Panc1 (cell line): ENCODE measurements at regions not wholly inside any gene's neighbourhood (a gene's known extent, or its start where the extent isn't known, plus 50 kb on each side); places are given as distances from the start of the nearest gene placed in this dataset.

ENCODE experiments used
- POLR2AphosphoS5 ChIP-seq: IDR thresholded peaks from 2 replicates; pipeline ENCODE4 v1.6.1; 2012; ENCODE audit warnings: mild to moderate bottlenecking, low read depth, low read length, moderate library complexity
- TF ChIP-seq, protein P1 (sequence below), 2 experiments: IDR thresholded peaks; 2 replicates each; pipeline ENCODE4 v1.6.1; 2011 to 2012; ENCODE audit warnings: low read depth in 2 of 2, control low read depth in 1 of 2, low read length in 1 of 2, mild to moderate bottlenecking in 1 of 2, moderate library complexity in 1 of 2; ENCODE audit not compliant: insufficient read depth in 1 of 2
- TF ChIP-seq, protein P2 (sequence below): fragments of 450-650 bp; IDR thresholded peaks from 2 replicates; pipeline ENCODE4 v1.5.1; 2017; ENCODE audit warnings: mild to moderate bottlenecking

DNA sequence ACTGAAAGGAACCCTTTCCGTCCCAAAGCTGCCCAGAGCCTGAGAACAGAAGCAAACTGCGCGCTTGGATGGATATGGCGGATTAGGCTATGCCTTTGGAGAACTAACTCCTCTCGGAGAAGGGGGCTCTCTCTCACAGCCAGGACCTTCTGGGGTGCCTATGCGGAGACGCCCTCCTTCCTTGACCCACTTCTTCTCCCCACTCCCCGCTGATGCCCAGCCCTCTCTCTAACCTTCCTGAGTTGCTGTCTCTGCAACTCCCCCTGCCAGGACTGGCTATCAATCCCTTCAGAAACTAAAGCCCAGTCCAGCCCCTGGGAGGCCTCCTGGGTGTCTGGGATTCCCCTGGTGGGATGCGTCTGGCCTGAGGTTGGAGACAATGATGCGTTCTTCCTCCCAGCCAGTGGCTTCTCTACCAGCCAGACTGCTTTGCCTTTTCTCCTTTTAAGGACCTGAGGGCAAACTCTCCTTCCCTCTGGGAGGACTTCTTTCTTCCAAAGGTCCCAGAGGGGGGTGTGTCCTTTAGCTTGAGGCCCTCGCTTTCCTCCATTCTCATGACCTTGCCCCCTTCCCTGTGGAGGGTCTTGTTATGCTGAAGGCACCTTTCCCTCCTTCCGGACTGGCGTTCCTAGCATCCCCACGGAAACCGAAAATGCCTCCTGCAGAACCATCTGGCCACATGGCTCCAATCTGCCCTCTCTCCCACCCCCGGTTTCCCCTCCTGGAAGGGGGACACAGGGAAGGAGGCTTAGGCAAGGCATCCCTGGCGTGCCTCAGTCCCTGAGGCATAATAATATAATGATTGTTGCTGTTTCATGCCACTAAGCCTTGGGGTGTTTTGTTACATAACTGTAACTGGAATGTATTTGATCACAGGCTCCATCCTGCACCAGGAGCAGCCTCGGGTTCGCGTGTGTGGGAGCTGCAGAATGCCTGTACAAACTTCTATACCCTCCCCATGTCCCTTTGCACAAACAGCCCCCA, 63.4 kb upstream of the C15orf39 start:
- TF ChIP-seq, protein P1, sequence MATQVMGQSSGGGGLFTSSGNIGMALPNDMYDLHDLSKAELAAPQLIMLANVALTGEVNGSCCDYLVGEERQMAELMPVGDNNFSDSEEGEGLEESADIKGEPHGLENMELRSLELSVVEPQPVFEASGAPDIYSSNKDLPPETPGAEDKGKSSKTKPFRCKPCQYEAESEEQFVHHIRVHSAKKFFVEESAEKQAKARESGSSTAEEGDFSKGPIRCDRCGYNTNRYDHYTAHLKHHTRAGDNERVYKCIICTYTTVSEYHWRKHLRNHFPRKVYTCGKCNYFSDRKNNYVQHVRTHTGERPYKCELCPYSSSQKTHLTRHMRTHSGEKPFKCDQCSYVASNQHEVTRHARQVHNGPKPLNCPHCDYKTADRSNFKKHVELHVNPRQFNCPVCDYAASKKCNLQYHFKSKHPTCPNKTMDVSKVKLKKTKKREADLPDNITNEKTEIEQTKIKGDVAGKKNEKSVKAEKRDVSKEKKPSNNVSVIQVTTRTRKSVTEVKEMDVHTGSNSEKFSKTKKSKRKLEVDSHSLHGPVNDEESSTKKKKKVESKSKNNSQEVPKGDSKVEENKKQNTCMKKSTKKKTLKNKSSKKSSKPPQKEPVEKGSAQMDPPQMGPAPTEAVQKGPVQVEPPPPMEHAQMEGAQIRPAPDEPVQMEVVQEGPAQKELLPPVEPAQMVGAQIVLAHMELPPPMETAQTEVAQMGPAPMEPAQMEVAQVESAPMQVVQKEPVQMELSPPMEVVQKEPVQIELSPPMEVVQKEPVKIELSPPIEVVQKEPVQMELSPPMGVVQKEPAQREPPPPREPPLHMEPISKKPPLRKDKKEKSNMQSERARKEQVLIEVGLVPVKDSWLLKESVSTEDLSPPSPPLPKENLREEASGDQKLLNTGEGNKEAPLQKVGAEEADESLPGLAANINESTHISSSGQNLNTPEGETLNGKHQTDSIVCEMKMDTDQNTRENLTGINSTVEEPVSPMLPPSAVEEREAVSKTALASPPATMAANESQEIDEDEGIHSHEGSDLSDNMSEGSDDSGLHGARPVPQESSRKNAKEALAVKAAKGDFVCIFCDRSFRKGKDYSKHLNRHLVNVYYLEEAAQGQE (IDR thresholded peaks at IDR 0.05; ENCODE audit: insufficient read depth in 1 of 2, low read depth in 2 of 2, low read length in 1 of 2), result no peak
- TF ChIP-seq, protein P2, sequence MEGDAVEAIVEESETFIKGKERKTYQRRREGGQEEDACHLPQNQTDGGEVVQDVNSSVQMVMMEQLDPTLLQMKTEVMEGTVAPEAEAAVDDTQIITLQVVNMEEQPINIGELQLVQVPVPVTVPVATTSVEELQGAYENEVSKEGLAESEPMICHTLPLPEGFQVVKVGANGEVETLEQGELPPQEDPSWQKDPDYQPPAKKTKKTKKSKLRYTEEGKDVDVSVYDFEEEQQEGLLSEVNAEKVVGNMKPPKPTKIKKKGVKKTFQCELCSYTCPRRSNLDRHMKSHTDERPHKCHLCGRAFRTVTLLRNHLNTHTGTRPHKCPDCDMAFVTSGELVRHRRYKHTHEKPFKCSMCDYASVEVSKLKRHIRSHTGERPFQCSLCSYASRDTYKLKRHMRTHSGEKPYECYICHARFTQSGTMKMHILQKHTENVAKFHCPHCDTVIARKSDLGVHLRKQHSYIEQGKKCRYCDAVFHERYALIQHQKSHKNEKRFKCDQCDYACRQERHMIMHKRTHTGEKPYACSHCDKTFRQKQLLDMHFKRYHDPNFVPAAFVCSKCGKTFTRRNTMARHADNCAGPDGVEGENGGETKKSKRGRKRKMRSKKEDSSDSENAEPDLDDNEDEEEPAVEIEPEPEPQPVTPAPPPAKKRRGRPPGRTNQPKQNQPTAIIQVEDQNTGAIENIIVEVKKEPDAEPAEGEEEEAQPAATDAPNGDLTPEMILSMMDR, result no peak
- no peak for TF ChIP-seq POLR2AphosphoS5
